OCI-LY7 (cell line): ENCODE measurements at regions not wholly inside any gene's neighbourhood (a gene's known extent, or its start where the extent isn't known, plus 50 kb on each side); places are given as distances from the start of the nearest gene placed in this dataset.

Experiments
- EZH2phosphoT487 ChIP-seq: fragments of 200-600 bp; sonication (generic); IDR thresholded peaks from 2 replicates; pipeline ENCODE4 v1.6.1; 2018; ENCODE audit warnings: low read depth, borderline replicate concordance, mild to moderate bottlenecking, mixed run types, antibody characterized with exemption, low read length, moderate library complexity, mixed read lengths
- TF ChIP-seq, protein P1 (sequence below): fragments of 200-600 bp; sonication (generic); conservative IDR thresholded peaks from 2 replicates; pipeline ENCODE4 v1.5.1; 2014; ENCODE audit warnings: mild to moderate bottlenecking, antibody characterized with exemption, low read length, moderate library complexity, mixed read lengths

DNA sequence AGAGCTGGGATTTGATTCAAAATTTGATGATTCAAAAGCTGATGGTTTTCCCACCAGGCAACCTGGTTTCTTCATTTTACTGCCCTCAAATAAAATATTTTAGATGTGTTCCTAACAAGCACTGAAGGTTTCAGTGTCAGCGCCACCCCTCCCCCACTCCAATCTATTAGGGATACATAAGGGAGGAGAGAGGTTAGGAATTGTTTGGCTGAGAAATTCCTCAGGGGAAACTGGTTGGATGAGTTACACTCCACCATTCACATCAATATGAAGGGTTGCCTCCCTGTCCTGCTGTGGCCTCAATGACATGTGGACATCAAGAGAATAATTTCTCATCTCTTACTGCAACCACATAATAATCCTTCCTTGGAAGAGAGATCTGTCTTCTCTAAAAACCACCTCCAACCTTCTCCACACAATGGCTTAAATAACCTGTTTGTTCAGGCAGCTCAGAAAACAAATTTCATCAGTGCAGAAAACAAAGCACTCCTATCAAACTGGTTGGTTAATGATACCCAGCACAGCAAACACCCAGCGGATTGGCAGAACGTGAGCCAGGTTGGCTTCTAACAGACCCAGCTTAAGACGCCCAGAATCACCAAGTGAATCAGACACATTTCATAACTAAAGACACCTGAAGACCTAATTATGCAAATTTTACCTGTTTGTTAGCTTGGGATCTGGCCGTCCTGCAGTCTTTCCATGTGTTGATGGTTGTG, 136.0 kb upstream of the SGK1 start:
- TF ChIP-seq, protein P1, sequence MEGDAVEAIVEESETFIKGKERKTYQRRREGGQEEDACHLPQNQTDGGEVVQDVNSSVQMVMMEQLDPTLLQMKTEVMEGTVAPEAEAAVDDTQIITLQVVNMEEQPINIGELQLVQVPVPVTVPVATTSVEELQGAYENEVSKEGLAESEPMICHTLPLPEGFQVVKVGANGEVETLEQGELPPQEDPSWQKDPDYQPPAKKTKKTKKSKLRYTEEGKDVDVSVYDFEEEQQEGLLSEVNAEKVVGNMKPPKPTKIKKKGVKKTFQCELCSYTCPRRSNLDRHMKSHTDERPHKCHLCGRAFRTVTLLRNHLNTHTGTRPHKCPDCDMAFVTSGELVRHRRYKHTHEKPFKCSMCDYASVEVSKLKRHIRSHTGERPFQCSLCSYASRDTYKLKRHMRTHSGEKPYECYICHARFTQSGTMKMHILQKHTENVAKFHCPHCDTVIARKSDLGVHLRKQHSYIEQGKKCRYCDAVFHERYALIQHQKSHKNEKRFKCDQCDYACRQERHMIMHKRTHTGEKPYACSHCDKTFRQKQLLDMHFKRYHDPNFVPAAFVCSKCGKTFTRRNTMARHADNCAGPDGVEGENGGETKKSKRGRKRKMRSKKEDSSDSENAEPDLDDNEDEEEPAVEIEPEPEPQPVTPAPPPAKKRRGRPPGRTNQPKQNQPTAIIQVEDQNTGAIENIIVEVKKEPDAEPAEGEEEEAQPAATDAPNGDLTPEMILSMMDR: no peak
- TF ChIP-seq EZH2phosphoT487: no peak
